Fibroblast of peridontal ligament (primary cell): ENCODE measurements at regions not wholly inside any gene's neighbourhood (a gene's known extent, or its start where the extent isn't known, plus 50 kb on each side); places are given as distances from the start of the nearest gene placed in this dataset.
"Not testable (repeated sequence)": the region's sequence is repeated elsewhere in the genome, so short reads cannot be mapped to it uniquely, and the experiment has no call there.

ENCODE experiments used
- DNase-seq: peaks from one replicate; pipeline ENCODE4 v3.0.0-alpha.2; 2010; ENCODE audit errors: extremely low read depth

GRCh38 chr7:70846208-70846607 is 285.7 kb upstream of the GALNT17 start:
- no peak for DNase-seq

GRCh38 chr7:70849580-70850235 is 282.2 kb upstream of the GALNT17 start:
- DNase-seq = no peak

- DNase-seq = no peak
Measured at GRCh38 chr7:70855373-70855772, 276.6 kb upstream of the GALNT17 start.

GRCh38 chr7:70856901-70857630 is 274.9 kb upstream of the GALNT17 start:
- DNase-seq = peak; percentile 47

- no peak for DNase-seq
Measured at GRCh38 chr7:70857793-70858545, 274.0 kb upstream of the GALNT17 start.

GRCh38 chr7:70867513-70867912 is 264.4 kb upstream of the GALNT17 start:
- no peak for DNase-seq

- no peak for DNase-seq
Measured at GRCh38 chr7:70870349-70870748, 261.6 kb upstream of the GALNT17 start.

GRCh38 chr7:70872188-70872587 is 259.8 kb upstream of the GALNT17 start:
- no peak for DNase-seq

GRCh38 chr7:70881167-70881847 is 250.6 kb upstream of the GALNT17 start:
- DNase-seq = no peak

- DNase-seq = no peak
Measured at GRCh38 chr7:70883750-70884439, 248.0 kb upstream of the GALNT17 start.

GRCh38 chr7:70884440-70884764 is 247.5 kb upstream of the GALNT17 start:
- DNase-seq = no peak

- DNase-seq = no peak
Measured at GRCh38 chr7:70884809-70885208, 247.1 kb upstream of the GALNT17 start.

GRCh38 chr7:70886547-70886946 is 245.4 kb upstream of the GALNT17 start:
- no peak for DNase-seq

GRCh38 chr7:70887186-70887585 is 244.8 kb upstream of the GALNT17 start:
- no peak for DNase-seq

- DNase-seq = no peak
Measured at GRCh38 chr7:70890147-70890969, 241.6 kb upstream of the GALNT17 start.

- DNase-seq = no peak
Measured at GRCh38 chr7:70893422-70893821, 238.5 kb upstream of the GALNT17 start.

- DNase-seq = no peak
Measured at GRCh38 chr7:70893971-70894715, 237.8 kb upstream of the GALNT17 start.

- DNase-seq = no peak
Measured at GRCh38 chr7:70894799-70895198, 237.1 kb upstream of the GALNT17 start.

- DNase-seq = not testable (repeated sequence)
Measured at GRCh38 chr7:70895337-70896200, 236.4 kb upstream of the GALNT17 start.
